GM06990 (cell line): ENCODE measurements at regions not wholly inside any gene's neighbourhood (a gene's known extent, or its start where the extent isn't known, plus 50 kb on each side); places are given as distances from the start of the nearest gene placed in this dataset.
A peak's percentile ranks its signal among the peaks of the same experiment; 100 is the strongest.
"Not testable (repeated sequence)": the region's sequence is repeated elsewhere in the genome, so short reads cannot be mapped to it uniquely, and the experiment has no call there.

Experiments
- DNase-seq: peaks from one replicate; pipeline ENCODE4 v3.0.0-alpha.2; 2011; ENCODE audit not compliant: insufficient read length; ENCODE audit errors: extremely low read depth
- H3K27me3 ChIP-seq: replicated peaks from 2 replicates; pipeline ENCODE4 v1.6.0; 2011; ENCODE audit warnings: low read length; ENCODE audit not compliant: control insufficient read depth, insufficient read depth
- H3K36me3 ChIP-seq: 2 replicates; pipeline ENCODE4 v1.5.1; 2011; ENCODE audit warnings: low read length; ENCODE audit not compliant: control insufficient read depth, insufficient read depth
- H3K4me3 ChIP-seq: replicated peaks from 2 replicates; pipeline ENCODE4 v1.5.1; 2011; ENCODE audit warnings: low read depth, mild to moderate bottlenecking, control low read depth, low read length
- CTCF ChIP-seq: IDR thresholded peaks from 2 replicates; pipeline ENCODE4 v1.5.1; 2011; ENCODE audit warnings: low read length, control low read depth, mild to moderate bottlenecking, inconsistent platforms; ENCODE audit not compliant: insufficient read depth, poor library complexity, severe bottlenecking

GRCh38 chr6:137625100-137625661 is 131.0 kb upstream of the OLIG3 start:
- no peak for DNase-seq
- TF ChIP-seq CTCF: no peak

GRCh38 chr6:137625808-137626207 is 131.6 kb upstream of the OLIG3 start:
- no peaks in the 10 kb centered on the region for H3K36me3 ChIP-seq
- no peak overlapping the region for H3K4me3 ChIP-seq
- H3K27me3 ChIP-seq: no peaks in the 10 kb centered on the region
- no peak for DNase-seq
- no peak for TF ChIP-seq CTCF

More at GRCh38 chr6:137625100-137625661, 131.0 kb upstream of the OLIG3 start:
- no peaks in the 10 kb centered on the region for H3K36me3 ChIP-seq
- H3K27me3 ChIP-seq: no peaks in the 10 kb centered on the region
- H3K4me3 ChIP-seq: no peak overlapping the region

- DNase-seq: no peak
- Histone ChIP-seq H3K4me3 (no peak overlapping the region), H3K27me3 (no peaks in the 10 kb centered on the region), H3K36me3 (no peaks in the 10 kb centered on the region)
- TF ChIP-seq CTCF: no peak
Observed at GRCh38 chr6:137630666-137631065, 136.5 kb upstream of the OLIG3 start.

GRCh38 chr6:137631323-137631722 is 137.1 kb upstream of the OLIG3 start:
- Histone ChIP-seq H3K27me3 (no peaks in the 10 kb centered on the region), H3K4me3 (no peak overlapping the region), H3K36me3 (no peaks in the 10 kb centered on the region)
- TF ChIP-seq CTCF: no peak
- DNase-seq: peak; percentile 32

- H3K36me3 ChIP-seq, H3K4me3 ChIP-seq, DNase-seq, H3K27me3 ChIP-seq: not testable (repeated sequence)
Observed at GRCh38 chr6:137634177-137634576, 140.0 kb upstream of the OLIG3 start.

GRCh38 chr6:137637121-137637520 is 142.9 kb upstream of the OLIG3 start:
- no peak for DNase-seq
- no peaks in the 10 kb centered on the region for H3K36me3 ChIP-seq
- no peak overlapping the region for H3K4me3 ChIP-seq
- no peak for TF ChIP-seq CTCF
- H3K27me3 ChIP-seq: no peaks in the 10 kb centered on the region
